ENCODE measurements at regions not wholly inside any gene's neighbourhood (a gene's known extent, or its start where the extent isn't known, plus 50 kb on each side); places are given as distances from the start of the nearest gene placed in this dataset.

DNA sequence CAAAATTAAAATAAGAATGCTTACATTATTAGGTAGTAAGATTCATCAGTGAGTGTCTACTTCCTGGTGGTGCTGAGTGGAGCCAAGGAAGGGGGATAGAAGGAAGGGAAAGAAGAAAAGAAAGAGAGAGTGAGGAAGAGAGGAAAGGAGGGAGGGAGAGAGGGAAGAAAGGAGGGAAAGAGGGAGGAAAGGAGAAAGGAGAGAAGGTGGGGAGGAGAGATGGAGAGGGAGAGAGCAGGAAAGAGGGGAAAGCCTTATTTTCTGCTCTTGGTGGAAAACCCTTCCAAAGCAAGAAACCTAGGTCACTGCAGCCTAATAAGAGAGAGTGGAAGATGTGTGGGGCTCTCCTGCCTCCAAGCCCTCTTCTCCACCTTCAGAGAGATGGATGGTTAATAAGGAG, 90.2 kb upstream of the EEF1E1 start:
- DNase-seq, result no peak
- Histone ChIP-seq H3K4me1 (no peaks in the 10 kb centered on the region), H3K9me3 (no peaks in the 10 kb centered on the region), H3K27ac (no peak overlapping the region), H3K36me3 (no peaks in the 10 kb centered on the region), H3K27me3 (no peaks in the 10 kb centered on the region), H3K4me3 (no peak overlapping the region)
- intact Hi-C loops (cut with DNase I; ENCODE audit: low total_unique reads), result no loop called here
- TF ChIP-seq CTCF (IDR thresholded peaks at IDR 0.05) (no peak), POLR2A (IDR thresholded peaks at IDR 0.05) (no peak)

- no peaks in the 10 kb centered on the region for H3K27me3 ChIP-seq
- H3K9me3 ChIP-seq, result no peaks in the 10 kb centered on the region
- TF ChIP-seq CTCF (IDR thresholded peaks at IDR 0.05) (no peak), POLR2A (IDR thresholded peaks at IDR 0.05) (no peak)
- H3K27ac ChIP-seq, result no peak overlapping the region
- H3K36me3 ChIP-seq, result no peaks in the 10 kb centered on the region
- intact Hi-C loops (cut with DNase I; ENCODE audit: low total_unique reads), result no loop called here
- no peaks in the 10 kb centered on the region for H3K4me1 ChIP-seq
- no peak for DNase-seq
- H3K4me3 ChIP-seq, result no peak overlapping the region
These were observed 89.7 kb upstream of the EEF1E1 start for GRCh38 chr6:8192067-8192466.

DNA sequence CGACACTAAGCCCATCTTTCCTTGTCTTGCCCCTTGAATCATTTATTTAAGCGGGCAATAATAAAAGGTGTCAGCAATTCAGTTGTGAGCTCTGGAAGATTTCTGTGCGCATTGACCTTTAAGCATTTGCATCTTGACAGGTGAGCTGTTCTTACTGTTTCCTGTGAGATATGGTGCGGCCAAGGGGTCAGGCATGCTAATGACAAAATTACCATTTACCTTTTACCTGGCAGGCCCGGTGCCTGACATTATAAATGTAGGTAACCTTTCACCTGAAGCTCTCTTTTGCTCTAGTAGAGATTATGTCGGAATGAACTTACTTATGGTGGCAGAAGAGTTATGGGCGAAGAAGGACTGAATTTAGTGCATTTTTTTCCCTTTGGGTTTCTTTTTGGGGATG, 89.3 kb upstream of the EEF1E1 start:
- TF ChIP-seq POLR2A (IDR thresholded peaks at IDR 0.05) (no peak), CTCF (IDR thresholded peaks at IDR 0.05) (no peak)
- Histone ChIP-seq H3K4me3 (no peak overlapping the region), H3K36me3 (no peaks in the 10 kb centered on the region), H3K4me1 (no peaks in the 10 kb centered on the region), H3K27me3 (no peaks in the 10 kb centered on the region), H3K27ac (no peak overlapping the region), H3K9me3 (no peaks in the 10 kb centered on the region)
- intact Hi-C loops (cut with DNase I; ENCODE audit: low total_unique reads), result no loop called here
- no peak for DNase-seq

DNA sequence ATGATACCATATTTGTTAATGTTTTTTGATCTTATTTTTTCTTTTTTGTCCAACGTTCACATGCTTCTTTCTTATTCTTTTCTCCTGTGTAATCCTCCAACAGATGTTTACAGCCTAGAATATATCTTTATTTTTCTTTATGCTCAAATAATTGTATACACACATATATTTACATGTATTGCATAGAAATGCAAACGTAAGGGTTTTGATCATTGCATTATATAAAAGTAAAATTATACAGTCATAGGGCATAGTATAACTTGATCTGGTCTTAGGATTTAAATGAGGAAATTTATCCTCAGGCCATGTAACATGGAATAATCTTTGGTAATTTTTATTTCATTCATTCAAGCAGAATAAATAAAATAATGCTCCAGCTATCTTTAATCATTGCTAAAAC, 84.9 kb upstream of the EEF1E1 start:
- TF ChIP-seq POLR2A (IDR thresholded peaks at IDR 0.05) (no peak), CTCF (IDR thresholded peaks at IDR 0.05) (no peak)
- no peaks in the 10 kb centered on the region for H3K27me3 ChIP-seq
- H3K36me3 ChIP-seq, result no peaks in the 10 kb centered on the region
- intact Hi-C loops (cut with DNase I; ENCODE audit: low total_unique reads), result no loop called here
- no peaks in the 10 kb centered on the region for H3K4me1 ChIP-seq
- no peaks in the 10 kb centered on the region for H3K9me3 ChIP-seq
- H3K4me3 ChIP-seq, result no peak overlapping the region
- H3K27ac ChIP-seq, result no peak overlapping the region
- DNase-seq, result no peak

DNA sequence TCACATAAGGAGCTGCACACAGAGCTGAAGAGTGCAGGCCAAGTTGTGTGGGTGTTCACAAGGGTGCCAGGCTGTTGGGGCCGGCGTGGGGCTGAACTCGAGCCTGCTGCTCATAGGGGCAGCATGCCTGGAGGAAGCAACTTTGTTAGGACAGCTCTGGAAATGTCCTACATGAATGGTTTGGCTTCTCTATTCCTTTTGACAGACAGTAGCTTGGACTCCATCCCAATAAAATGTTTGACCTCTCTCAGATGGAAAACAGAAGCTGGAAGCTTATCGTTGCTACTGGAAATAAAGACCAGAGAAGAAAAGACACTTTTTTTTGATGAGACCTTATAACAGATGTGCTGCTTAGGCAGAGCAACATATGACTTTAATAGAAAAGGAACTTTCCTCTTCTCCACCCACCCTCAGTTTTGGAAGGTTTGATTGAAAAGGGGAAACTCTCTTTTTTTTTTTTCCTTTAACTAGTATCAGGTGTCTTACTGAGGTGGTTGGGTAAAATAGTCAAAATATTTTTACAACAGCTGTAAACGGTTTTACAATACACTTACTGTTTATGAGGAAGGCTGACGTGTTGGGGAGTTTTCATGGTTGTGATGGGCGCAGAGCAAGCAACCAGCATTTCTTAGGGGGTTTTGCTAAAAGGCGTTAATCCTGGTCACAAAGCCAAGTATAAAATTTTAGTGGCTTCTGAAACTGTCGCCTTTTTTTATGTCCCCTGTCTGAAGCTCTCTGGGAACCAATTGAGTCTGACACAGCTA, 80.7 kb upstream of the EEF1E1 start:
- TF ChIP-seq POLR2A (IDR thresholded peaks at IDR 0.05), result no peak
- TF ChIP-seq CTCF (IDR thresholded peaks at IDR 0.05), result no peak
- DNase-seq, result no peak
- Histone ChIP-seq H3K9me3 (no peaks in the 10 kb centered on the region), H3K4me1 (no peaks in the 10 kb centered on the region), H3K36me3 (no peaks in the 10 kb centered on the region), H3K27me3 (no peaks in the 10 kb centered on the region), H3K4me3 (no peak overlapping the region), H3K27ac (no peak overlapping the region)
- intact Hi-C loops (cut with DNase I; ENCODE audit: low total_unique reads), result no loop called here

All from uterus (tissue), 3 donors.